H1 (cell line): ENCODE measurements at regions not wholly inside any gene's neighbourhood (a gene's known extent, or its start where the extent isn't known, plus 50 kb on each side); places are given as distances from the start of the nearest gene placed in this dataset.

Source experiments
- CTCF ChIA-PET: fragments of 300-600 bp; sonication (Branson Sonifier 250); formaldehyde crosslinking; loops from one replicate; lab custom pipeline; 2021; ENCODE audit not compliant: partially characterized antibody; lab: Charles Lee
- POLR2A ChIA-PET: fragments of 300-600 bp; sonication (Branson Sonifier 250); formaldehyde crosslinking; loops from one replicate; lab custom pipeline; 2021; ENCODE audit warnings: inconsistent platforms; ENCODE audit not compliant: partially characterized antibody; lab: Charles Lee
- DNase-seq, 2 experiments: peaks; one replicate each; pipeline versions ENCODE4 v3.0.0 to v3.0.0-alpha.2; 2010 to 2022; ENCODE audit warnings: low spot score in 2 of 2, low read depth in 1 of 2, mixed read lengths in 1 of 2
- FAIRE-seq: peaks from 2 replicates; lab custom pipeline; 2011; peaks lifted over from hg19 to GRCh38; lab: Jason Lieb, UNC
- H2AFZ ChIP-seq: 2 replicates; pipeline ENCODE4 v1.8.1; 2012; ENCODE audit warnings: low read length, inconsistent platforms
- H2AK5ac ChIP-seq: 2 replicates; pipeline ENCODE4 v1.6.1; 2013; ENCODE audit warnings: low read depth, low read length
- H2BK120ac ChIP-seq: replicated peaks from 2 replicates; pipeline ENCODE3; 2013; ENCODE audit warnings: low read depth, low read length, inconsistent platforms
- H2BK12ac ChIP-seq: 2 replicates; pipeline ENCODE4 v1.6.1; 2013; ENCODE audit warnings: low read depth, low read length
- H2BK15ac ChIP-seq: 2 replicates; pipeline ENCODE4 v1.6.1; 2013; ENCODE audit warnings: low read length
- H2BK20ac ChIP-seq: 2 replicates; pipeline ENCODE4 v1.6.1; 2013; ENCODE audit warnings: low read length
- H2BK5ac ChIP-seq: 2 replicates; pipeline ENCODE4 v1.6.1; 2013; ENCODE audit warnings: low read depth, low read length
- H3K14ac ChIP-seq: 2 replicates; pipeline ENCODE4 v1.6.1; 2013; ENCODE audit warnings: inconsistent platforms; ENCODE audit not compliant: insufficient read length
- H3K18ac ChIP-seq: 2 replicates; pipeline ENCODE4 v1.6.1; 2013; ENCODE audit warnings: low read length; ENCODE audit errors: extremely low read depth
- H3K23ac ChIP-seq: 2 replicates; pipeline ENCODE4 v1.6.1; 2013; ENCODE audit warnings: inconsistent platforms; ENCODE audit not compliant: insufficient read length
- H3K23me2 ChIP-seq: 2 replicates; pipeline ENCODE4 v1.6.1; 2013; ENCODE audit warnings: low read depth, low read length
- H3K27ac ChIP-seq: 2 replicates; pipeline ENCODE4 v1.6.1; 2011; ENCODE audit warnings: low read depth, low read length, inconsistent platforms
- H3K27me3 ChIP-seq, 4 experiments: replicated peaks in 1 of 4; 1 replicate in 1 of 4; 2 replicates in 3 of 4; pipeline versions ENCODE4 v1.6.1 to v1.8.1; 2011 to 2013; ENCODE audit warnings: low read length in 3 of 4, mild to moderate bottlenecking in 3 of 4, inconsistent platforms in 2 of 4, mixed read lengths in 2 of 4, moderate library complexity in 1 of 4; ENCODE audit not compliant: control insufficient read depth in 3 of 4, insufficient read depth in 3 of 4; ENCODE audit errors: extremely low read depth in 1 of 4
- H3K36me3 ChIP-seq, 4 experiments: 2 replicates each; pipeline versions ENCODE4 v1.6.1 to v1.8.1; 2011 to 2013; ENCODE audit warnings: mild to moderate bottlenecking in 4 of 4, low read length in 3 of 4, moderate library complexity in 2 of 4, control low read depth in 1 of 4, inconsistent platforms in 1 of 4; ENCODE audit not compliant: insufficient read depth in 4 of 4, control insufficient read depth in 2 of 4
- H3K4ac ChIP-seq: replicated peaks from 2 replicates; pipeline ENCODE3; 2013; ENCODE audit warnings: low read length, low read depth, mixed read lengths, inconsistent platforms; ENCODE audit not compliant: insufficient read length
- H3K4me1 ChIP-seq, 4 experiments: replicated peaks in 1 of 4; 1 replicate in 1 of 4; 2 replicates in 3 of 4; pipeline versions ENCODE4 v1.6.1 to v1.8.1; 2011 to 2013; ENCODE audit warnings: low read length in 3 of 4, inconsistent platforms in 2 of 4, mixed read lengths in 1 of 4; ENCODE audit not compliant: insufficient read depth in 4 of 4, control insufficient read depth in 3 of 4
- H3K4me2 ChIP-seq, 2 experiments: 2 replicates each; pipeline versions ENCODE4 v1.6.1 to v1.8.1; 2011 to 2013; ENCODE audit warnings: low read depth in 2 of 2, low read length in 2 of 2, control low read depth in 1 of 2, inconsistent platforms in 1 of 2, mild to moderate bottlenecking in 1 of 2; ENCODE audit not compliant: insufficient read depth in 1 of 2
- H3K4me3 ChIP-seq, 4 experiments: fragments of 200-600, 300-600 bp in 1 of 4; sonication (generic), shearing (Covaris generic), sonication (Bioruptor Twin) in 1 of 4; 2 replicates each; pipeline versions ENCODE4 v1.5.1 to v1.8.1; 2011 to 2016; ENCODE audit warnings: low read length in 4 of 4, low read depth in 3 of 4, control low read depth in 2 of 4, inconsistent platforms in 2 of 4, mild to moderate bottlenecking in 2 of 4, mixed read lengths in 1 of 4, moderate library complexity in 1 of 4; ENCODE audit not compliant: insufficient read depth in 2 of 4; ENCODE audit errors: extremely low read depth in 1 of 4
- H3K56ac ChIP-seq: replicated peaks from 2 replicates; pipeline ENCODE3; 2013; ENCODE audit warnings: low read depth, mild to moderate bottlenecking, mixed read lengths, low read length, inconsistent platforms; ENCODE audit not compliant: insufficient read length
- H3K79me1 ChIP-seq: 2 replicates; pipeline ENCODE4 v1.6.1; 2013; ENCODE audit warnings: low read depth, low read length, control low read depth
- H3K79me2 ChIP-seq, 2 experiments: 2 replicates each; pipeline versions ENCODE4 v1.6.1 to v1.8.1; 2012 to 2013; ENCODE audit warnings: low read length in 2 of 2, mild to moderate bottlenecking in 2 of 2, inconsistent platforms in 1 of 2; ENCODE audit not compliant: insufficient read depth in 2 of 2, control insufficient read depth in 1 of 2
- H3K9ac ChIP-seq, 4 experiments: replicated peaks in 1 of 4; 1 replicate in 1 of 4; 2 replicates in 3 of 4; pipeline versions ENCODE4 v1.6.1 to v1.8.1; 2011 to 2013; ENCODE audit warnings: low read depth in 3 of 4, low read length in 3 of 4, control low read depth in 2 of 4, mild to moderate bottlenecking in 2 of 4, moderate library complexity in 2 of 4, inconsistent platforms in 1 of 4; ENCODE audit errors: extremely low read depth in 1 of 4
- H3K9me3 ChIP-seq, 2 experiments: 2 replicates each; pipeline versions ENCODE4 v1.6.1 to v1.8.1; 2012 to 2013; ENCODE audit warnings: mild to moderate bottlenecking in 2 of 2, moderate library complexity in 2 of 2, control low read depth in 1 of 2, inconsistent platforms in 1 of 2, low read depth in 1 of 2, low read length in 1 of 2, mixed read lengths in 1 of 2; ENCODE audit not compliant: insufficient read depth in 2 of 2
- H4K20me1 ChIP-seq, 2 experiments: replicated peaks in 1 of 2; 2 replicates each; pipeline versions ENCODE3 to v1.8.1; 2011 to 2013; ENCODE audit warnings: inconsistent platforms in 2 of 2, low read length in 2 of 2, mild to moderate bottlenecking in 1 of 2; ENCODE audit not compliant: insufficient read depth in 2 of 2, control insufficient read depth in 1 of 2
- H4K5ac ChIP-seq: 2 replicates; pipeline ENCODE4 v1.6.1; 2013; ENCODE audit warnings: low read length, low read depth, mixed read lengths, inconsistent platforms; ENCODE audit not compliant: insufficient read length
- H4K8ac ChIP-seq: 2 replicates; pipeline ENCODE4 v1.8.0; 2013; ENCODE audit warnings: mild to moderate bottlenecking, moderate library complexity, low read length, inconsistent platforms; ENCODE audit not compliant: insufficient read depth; ENCODE audit errors: extremely low read depth
- H4K91ac ChIP-seq: replicated peaks from 2 replicates; pipeline ENCODE3; 2013; ENCODE audit warnings: low read length, mixed read lengths, inconsistent platforms; ENCODE audit not compliant: insufficient read length
- RBBP5 ChIP-seq: IDR thresholded peaks from 2 replicates; pipeline ENCODE4 v1.7.1; 2012; ENCODE audit warnings: low read depth, mild to moderate bottlenecking, inconsistent platforms, low read length, moderate library complexity, borderline replicate concordance
- WGBS, 2 experiments: shearing (Covaris generic) in 1 of 2; methylation state at CpG; one replicate each; pipeline versions ENCODE4 v1.1.6 to v1.1.7; 2013 to 2015; ENCODE audit warnings: low lambda C conversion rate in 2 of 2, mixed read lengths in 2 of 2, inconsistent platforms in 1 of 2, low coverage in 1 of 2, missing lambda C conversion rate in 1 of 2; ENCODE audit not compliant: insufficient replicate concordance in 2 of 2, insufficient coverage in 1 of 2, insufficient read length in 1 of 2; ENCODE audit errors: extremely low coverage in 1 of 2, missing lambda C conversion rate in 1 of 2; 5-methylcytosine and 5-hydroxymethylcytosine counted together

DNA sequence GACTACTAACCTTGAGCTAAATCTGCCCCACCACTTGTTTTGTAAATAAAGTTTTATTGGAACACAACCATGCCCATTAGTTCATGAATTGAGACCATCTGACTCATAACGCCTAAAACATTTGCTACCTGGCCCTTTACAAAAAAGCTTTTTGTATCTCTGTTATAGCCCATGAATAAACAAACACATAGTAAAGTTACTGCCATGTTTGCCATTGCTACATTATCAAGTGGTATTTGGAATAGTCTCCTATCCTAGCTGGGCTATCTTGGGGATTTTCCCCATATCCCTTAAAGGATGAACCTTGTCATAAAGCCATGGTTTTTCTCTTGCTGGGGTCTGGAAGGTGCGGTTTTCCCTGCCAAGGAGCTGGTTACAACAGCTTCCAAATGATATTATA lies 112.3 kb downstream of the FAM9B start:
- Histone ChIP-seq H3K4me3 (no peak overlapping the region), H2BK120ac (no peak overlapping the region), H2AFZ (no peak overlapping the region), H2BK15ac (no peak overlapping the region), H2BK5ac (no peak overlapping the region), H3K9ac (no peak overlapping the region), H3K4me2 (no peak overlapping the region)
- TF ChIP-seq RBBP5 = no peak
- TF ChIP-seq, all 59 proteins: peak for 0
- H3K4ac ChIP-seq = no peak overlapping the region
- no peak overlapping the region for H3K14ac ChIP-seq
- no peak overlapping the region for H3K23ac ChIP-seq
- H3K9me3 ChIP-seq = no peaks in the 10 kb centered on the region
- no peak overlapping the region for H4K91ac ChIP-seq
- no peaks in the 10 kb centered on the region for H3K27me3 ChIP-seq
- ChIA-PET POLR2A (no interaction called here), CTCF (interaction anchor here (0.8 to 1.3 kb wide), 2 partner anchors 10 to 72 kb away, joined by 3 read pairs; no protein-coding TSS in a partner anchor)
- no peak overlapping the region for H4K5ac ChIP-seq
- WGBS, 2 experiments = 100% methylated on average over 2 of the region's 2 CpGs; no CpG with 5 or more reads in 1 of the 2 experiments
- DNase-seq (no peak), FAIRE-seq (peak; percentile 68)
- H4K20me1 ChIP-seq = no peaks in the 10 kb centered on the region
- H2AK5ac ChIP-seq = no peak overlapping the region
- H3K79me2 ChIP-seq = no peaks in the 10 kb centered on the region
- H3K36me3 ChIP-seq = no peaks in the 10 kb centered on the region
- H3K18ac ChIP-seq = no peak overlapping the region
- no peak overlapping the region for H2BK20ac ChIP-seq
- no peaks in the 10 kb centered on the region for H3K79me1 ChIP-seq
- H3K27ac ChIP-seq = no peak overlapping the region
- no peaks in the 10 kb centered on the region for H3K23me2 ChIP-seq
- H2BK12ac ChIP-seq = no peak overlapping the region
- no peak overlapping the region for H4K8ac ChIP-seq
- H3K4me1 ChIP-seq = no peaks in the 10 kb centered on the region
- no peak overlapping the region for H3K56ac ChIP-seq
